ENCODE measurements at regions not wholly inside any gene's neighbourhood (a gene's known extent, or its start where the extent isn't known, plus 50 kb on each side); places are given as distances from the start of the nearest gene placed in this dataset.

DNA sequence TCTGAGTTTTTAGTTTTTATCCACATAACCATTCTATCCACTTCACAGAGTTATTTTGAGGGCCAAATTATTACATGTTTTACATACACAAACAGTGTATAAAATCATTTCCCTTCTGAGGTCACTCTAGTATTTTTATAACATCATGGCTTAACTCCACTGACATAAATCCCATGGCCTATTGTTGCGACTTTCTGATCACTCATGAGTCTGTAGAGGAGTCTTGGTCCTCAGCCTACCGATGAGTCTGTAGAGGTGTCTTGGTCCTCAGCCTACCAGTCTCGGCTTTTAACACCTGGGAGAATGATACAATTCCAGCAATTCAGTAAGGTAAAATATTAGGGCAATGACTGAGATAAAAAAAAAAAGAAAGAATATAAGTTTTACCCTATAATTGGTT, 483.7 kb downstream of the USP25 start:
- Histone ChIP-seq H3K4me1 (ENCODE audit: insufficient read depth, low read length, poor library complexity, severe bottlenecking) (no peaks in the 10 kb centered on the region), H3K9me3 (ENCODE audit: low read depth, low read length, poor library complexity, severe bottlenecking) (no peaks in the 10 kb centered on the region), H3K27me3 (replicated peaks; ENCODE audit: insufficient read depth, low read depth, low read length, poor library complexity) (no peaks in the 10 kb centered on the region), H3K36me3 (ENCODE audit: insufficient read depth, low read length, poor library complexity, severe bottlenecking) (no peaks in the 10 kb centered on the region), H3K27ac (ENCODE audit: low read depth, low read length, poor library complexity, severe bottlenecking) (no peak overlapping the region), H3K4me3 (ENCODE audit: low read depth, low read length, poor library complexity, severe bottlenecking) (no peak overlapping the region)
- no TSS peak for BruUV-seq (replicated peaks)
- POLR2A ChIA-PET (ENCODE audit: low non-redundant PET): no interaction called here
- TF ChIP-seq EZH2 (IDR thresholded peaks at IDR 0.05; ENCODE audit: borderline replicate concordance, low read depth, low read length, poor library complexity, severe bottlenecking): no peak
- TF ChIP-seq, protein P1, sequence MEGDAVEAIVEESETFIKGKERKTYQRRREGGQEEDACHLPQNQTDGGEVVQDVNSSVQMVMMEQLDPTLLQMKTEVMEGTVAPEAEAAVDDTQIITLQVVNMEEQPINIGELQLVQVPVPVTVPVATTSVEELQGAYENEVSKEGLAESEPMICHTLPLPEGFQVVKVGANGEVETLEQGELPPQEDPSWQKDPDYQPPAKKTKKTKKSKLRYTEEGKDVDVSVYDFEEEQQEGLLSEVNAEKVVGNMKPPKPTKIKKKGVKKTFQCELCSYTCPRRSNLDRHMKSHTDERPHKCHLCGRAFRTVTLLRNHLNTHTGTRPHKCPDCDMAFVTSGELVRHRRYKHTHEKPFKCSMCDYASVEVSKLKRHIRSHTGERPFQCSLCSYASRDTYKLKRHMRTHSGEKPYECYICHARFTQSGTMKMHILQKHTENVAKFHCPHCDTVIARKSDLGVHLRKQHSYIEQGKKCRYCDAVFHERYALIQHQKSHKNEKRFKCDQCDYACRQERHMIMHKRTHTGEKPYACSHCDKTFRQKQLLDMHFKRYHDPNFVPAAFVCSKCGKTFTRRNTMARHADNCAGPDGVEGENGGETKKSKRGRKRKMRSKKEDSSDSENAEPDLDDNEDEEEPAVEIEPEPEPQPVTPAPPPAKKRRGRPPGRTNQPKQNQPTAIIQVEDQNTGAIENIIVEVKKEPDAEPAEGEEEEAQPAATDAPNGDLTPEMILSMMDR (conservative IDR thresholded peaks at IDR 0.05; ENCODE audit: low read depth, low read length): no peak
- no peak for DNase-seq (ENCODE audit: low spot score)
- CTCF ChIA-PET: no interaction called here
- intact Hi-C loops (cut with micrococcal nuclease; ENCODE audit: unreplicated experiment): no loop called here

DNA sequence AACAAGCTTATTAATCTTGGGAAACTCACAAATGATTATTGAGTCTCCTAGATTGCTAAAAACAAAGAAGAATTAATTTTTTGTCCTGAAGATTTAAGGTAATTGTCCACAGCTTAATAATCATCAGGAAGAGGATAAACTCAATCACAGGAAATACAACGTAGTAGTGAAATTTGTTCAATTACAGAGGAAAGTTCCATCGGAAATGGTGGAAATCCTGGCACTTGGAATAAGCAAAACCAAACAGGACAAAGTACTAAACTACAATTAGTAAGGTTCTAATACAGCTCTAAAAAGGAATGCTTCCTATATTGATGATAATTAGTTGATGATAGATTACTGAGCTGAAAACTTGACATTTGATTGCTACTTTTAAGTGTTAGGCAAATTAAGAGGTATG, 485.4 kb downstream of the USP25 start:
- no peak for DNase-seq (ENCODE audit: low spot score)
- BruUV-seq (replicated peaks): no TSS peak
- H3K36me3 ChIP-seq (ENCODE audit: insufficient read depth, low read length, poor library complexity, severe bottlenecking): no peaks in the 10 kb centered on the region
- no peak overlapping the region for H3K4me3 ChIP-seq (ENCODE audit: low read depth, low read length, poor library complexity, severe bottlenecking)
- intact Hi-C loops (cut with micrococcal nuclease; ENCODE audit: unreplicated experiment): no loop called here
- no peaks in the 10 kb centered on the region for H3K4me1 ChIP-seq (ENCODE audit: insufficient read depth, low read length, poor library complexity, severe bottlenecking)
- H3K27ac ChIP-seq (ENCODE audit: low read depth, low read length, poor library complexity, severe bottlenecking): no peak overlapping the region
- CTCF ChIA-PET: no interaction called here
- TF ChIP-seq EZH2 (IDR thresholded peaks at IDR 0.05; ENCODE audit: borderline replicate concordance, low read depth, low read length, poor library complexity, severe bottlenecking): no peak
- TF ChIP-seq, protein P1 (conservative IDR thresholded peaks at IDR 0.05; ENCODE audit: low read depth, low read length): no peak
- peaks cover 2% of the 10 kb centered on the region for H3K9me3 ChIP-seq (ENCODE audit: low read depth, low read length, poor library complexity, severe bottlenecking)
- no peaks in the 10 kb centered on the region for H3K27me3 ChIP-seq (replicated peaks; ENCODE audit: insufficient read depth, low read depth, low read length, poor library complexity)
- POLR2A ChIA-PET (ENCODE audit: low non-redundant PET): interaction anchor here (0.6 kb wide), 1 partner anchor 20 kb away, joined by 3 read pairs; no protein-coding TSS in a partner anchor

DNA sequence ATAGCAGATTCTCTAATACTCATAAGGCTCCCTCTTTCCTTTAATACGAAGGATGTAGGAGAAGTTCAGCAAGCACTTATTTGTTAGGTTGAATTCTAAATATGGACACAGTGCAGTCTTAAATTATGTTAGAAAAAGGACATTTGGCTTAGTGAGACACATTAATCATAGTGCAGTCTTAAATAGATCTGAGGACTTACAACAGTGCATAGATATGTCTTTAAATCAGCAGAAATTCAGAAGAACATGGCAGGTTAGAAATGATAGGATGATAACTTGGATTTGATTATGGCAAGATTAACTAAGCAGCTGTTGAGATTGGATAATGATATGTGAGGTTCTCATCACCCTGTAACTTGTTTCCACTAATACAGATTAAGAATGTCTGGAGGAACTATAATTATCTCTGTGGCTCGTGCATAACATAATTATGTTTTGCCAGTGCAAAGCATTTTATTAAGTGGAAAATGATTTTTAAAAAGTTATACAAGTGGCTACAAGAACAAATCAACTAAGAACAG, 485.9 kb downstream of the USP25 start:
- BruUV-seq (replicated peaks): no TSS peak
- DNase-seq (ENCODE audit: low spot score): no peak
- Histone ChIP-seq H3K9me3 (ENCODE audit: low read depth, low read length, poor library complexity, severe bottlenecking) (peaks cover 2% of the 10 kb centered on the region), H3K27ac (ENCODE audit: low read depth, low read length, poor library complexity, severe bottlenecking) (no peak overlapping the region), H3K36me3 (ENCODE audit: insufficient read depth, low read length, poor library complexity, severe bottlenecking) (no peaks in the 10 kb centered on the region), H3K4me3 (ENCODE audit: low read depth, low read length, poor library complexity, severe bottlenecking) (no peak overlapping the region), H3K27me3 (replicated peaks; ENCODE audit: insufficient read depth, low read depth, low read length, poor library complexity) (no peaks in the 10 kb centered on the region), H3K4me1 (ENCODE audit: insufficient read depth, low read length, poor library complexity, severe bottlenecking) (no peaks in the 10 kb centered on the region)
- POLR2A ChIA-PET (ENCODE audit: low non-redundant PET): no interaction called here
- CTCF ChIA-PET: no interaction called here
- intact Hi-C loops (cut with micrococcal nuclease; ENCODE audit: unreplicated experiment): no loop called here
- TF ChIP-seq, protein P1 (conservative IDR thresholded peaks at IDR 0.05; ENCODE audit: low read depth, low read length): no peak
- no peak for TF ChIP-seq EZH2 (IDR thresholded peaks at IDR 0.05; ENCODE audit: borderline replicate concordance, low read depth, low read length, poor library complexity, severe bottlenecking)

Data from A673 (cell line).